ENCODE measurements at regions not wholly inside any gene's neighbourhood (a gene's known extent, or its start where the extent isn't known, plus 50 kb on each side); places are given as distances from the start of the nearest gene placed in this dataset.
"Not testable (repeated sequence)": the region's sequence is repeated elsewhere in the genome, so short reads cannot be mapped to it uniquely, and the experiment has no call there.

DNA sequence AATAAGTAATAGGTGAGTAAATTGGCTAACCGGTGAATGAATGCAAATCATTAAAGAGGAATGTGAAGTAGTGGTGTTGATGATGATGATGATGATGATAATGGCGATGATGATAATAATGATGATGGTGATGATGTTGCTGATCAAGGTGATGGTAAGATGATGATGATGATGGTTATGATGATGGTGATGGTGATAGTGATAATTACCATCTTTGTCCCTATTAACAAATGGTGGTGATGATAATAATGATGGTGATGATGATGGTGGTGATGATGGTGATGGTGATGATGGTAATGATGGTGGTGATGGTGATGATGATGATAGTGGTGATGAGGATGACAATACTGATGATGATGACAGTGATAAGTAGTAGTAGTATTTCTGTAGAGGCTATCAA lies 452.6 kb downstream of the ZNF536 start:
- DNase-seq (ENCODE audit: insufficient read length, low spot score) (no peak), FAIRE-seq (no peak)
- TF ChIP-seq POLR2A (IDR thresholded peaks at IDR 0.05; ENCODE audit: low read depth, low read length), result no peak

DNA sequence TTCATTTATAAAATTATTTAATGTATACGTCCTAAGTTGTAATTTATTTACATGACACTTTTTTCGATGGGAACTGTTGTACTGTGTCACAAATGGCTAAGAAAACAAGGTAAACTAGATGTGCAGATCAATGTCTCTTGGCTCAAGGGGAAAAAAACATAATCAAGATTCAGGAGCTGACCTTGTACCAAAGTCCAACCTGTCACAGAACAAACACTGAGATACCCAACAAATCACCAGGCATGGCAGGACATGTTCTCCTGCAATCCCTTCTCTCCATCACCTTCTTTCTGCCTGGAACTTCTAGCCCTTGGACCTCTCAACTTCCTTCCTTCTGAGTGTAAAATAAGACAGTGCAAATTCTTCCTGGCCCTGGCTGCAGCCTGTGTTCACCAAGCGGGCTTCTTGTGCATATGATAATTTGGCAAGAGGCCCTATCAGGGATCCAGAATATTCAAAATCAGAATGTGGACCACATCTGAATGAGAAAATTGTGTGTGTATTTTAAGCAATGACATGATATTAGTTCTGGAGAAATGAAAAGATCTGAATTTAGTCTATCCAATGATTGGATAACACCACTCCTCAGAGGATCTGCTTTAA lies 445.9 kb downstream of the ZNF536 start:
- FAIRE-seq, result no peak
- no peak for DNase-seq (ENCODE audit: insufficient read length, low spot score)
- no peak for TF ChIP-seq POLR2A (IDR thresholded peaks at IDR 0.05; ENCODE audit: low read depth, low read length)

- DNase-seq (ENCODE audit: insufficient read length, low spot score) (no peak), FAIRE-seq (no peak)
- no peak for TF ChIP-seq POLR2A (IDR thresholded peaks at IDR 0.05; ENCODE audit: low read depth, low read length)
Observed at GRCh38 chr19:30817197-30817596, 445.0 kb downstream of the ZNF536 start.

DNA sequence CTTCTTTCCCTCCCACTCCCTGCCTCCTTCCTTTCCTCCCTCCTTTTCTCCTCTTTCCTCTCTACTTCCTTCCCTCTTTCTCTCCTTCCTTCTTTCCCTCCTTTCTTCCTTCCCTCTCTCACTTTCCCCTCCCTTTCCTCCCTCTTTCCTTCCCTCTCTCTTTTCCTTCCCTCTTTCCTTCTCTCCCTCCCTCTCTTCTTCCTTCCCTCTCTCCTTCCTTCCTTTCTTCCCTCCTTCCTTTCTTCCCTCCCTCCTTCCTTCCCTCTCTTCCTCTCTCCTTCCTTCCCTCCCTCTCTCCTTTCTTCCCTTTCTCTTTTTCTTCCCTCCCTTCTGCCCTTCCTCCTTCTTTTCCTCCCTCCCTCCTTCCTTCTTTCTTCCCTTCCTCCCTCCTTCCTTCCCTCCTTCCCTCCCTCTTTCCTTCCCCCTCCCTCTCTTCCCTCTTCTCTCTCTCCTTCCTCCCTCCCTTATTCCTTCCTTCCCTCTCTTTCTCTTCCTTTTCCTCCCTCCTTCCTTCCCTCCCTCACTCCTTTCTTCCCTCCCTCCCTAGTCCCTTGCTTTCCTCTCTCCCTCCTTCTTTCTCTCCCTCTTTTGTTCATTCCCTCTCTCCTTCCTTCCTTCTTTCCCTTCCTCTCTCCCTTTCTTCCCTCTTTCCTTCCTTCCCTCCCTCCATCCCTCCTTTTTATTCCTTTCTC lies 443.9 kb downstream of the ZNF536 start:
- FAIRE-seq (no peak), DNase-seq (ENCODE audit: insufficient read length, low spot score) (no peak)
- TF ChIP-seq POLR2A (IDR thresholded peaks at IDR 0.05; ENCODE audit: low read depth, low read length), result no peak

GRCh38 chr19:30812099-30812678 lies 440.0 kb downstream of the ZNF536 start:
- DNase-seq (ENCODE audit: insufficient read length, low spot score) (no peak), FAIRE-seq (no peak)
- TF ChIP-seq POLR2A (IDR thresholded peaks at IDR 0.05; ENCODE audit: low read depth, low read length), result no peak

DNA sequence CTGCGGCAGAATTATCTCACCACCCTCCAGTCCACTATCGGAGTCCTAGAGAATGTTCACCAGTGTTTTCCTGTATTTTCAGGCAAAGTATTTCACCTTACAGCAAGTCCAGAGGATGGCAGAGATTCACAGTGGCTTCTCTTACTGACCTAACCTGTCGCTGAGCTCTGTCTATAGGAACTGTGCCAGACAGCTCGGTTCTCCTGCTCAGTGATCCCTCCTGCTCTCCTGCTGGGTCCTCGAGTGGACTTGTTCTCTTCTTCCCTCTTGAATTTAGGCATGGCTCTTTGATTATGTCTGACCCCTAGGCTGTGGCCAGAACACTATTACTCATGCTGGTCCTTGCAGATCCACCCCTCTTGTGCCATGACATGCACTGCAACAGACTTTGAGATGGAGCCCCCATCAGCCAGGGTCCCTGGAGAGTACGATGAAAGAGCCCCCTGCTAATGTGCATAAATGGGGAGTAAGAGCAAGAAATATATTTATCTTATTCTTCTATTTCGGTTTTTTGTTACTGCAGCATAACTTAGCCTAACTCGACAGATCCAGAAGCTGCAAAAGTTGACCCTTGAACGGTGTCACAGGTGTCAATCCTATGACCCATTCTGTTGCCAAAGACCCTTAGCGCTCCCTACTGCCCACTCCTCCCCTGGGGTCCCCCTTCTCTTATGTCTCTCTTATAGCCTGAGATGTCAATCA lies 439.4 kb downstream of the ZNF536 start:
- TF ChIP-seq POLR2A (IDR thresholded peaks at IDR 0.05; ENCODE audit: low read depth, low read length), result no peak
- FAIRE-seq (no peak), DNase-seq (ENCODE audit: insufficient read length, low spot score) (no peak)

DNA sequence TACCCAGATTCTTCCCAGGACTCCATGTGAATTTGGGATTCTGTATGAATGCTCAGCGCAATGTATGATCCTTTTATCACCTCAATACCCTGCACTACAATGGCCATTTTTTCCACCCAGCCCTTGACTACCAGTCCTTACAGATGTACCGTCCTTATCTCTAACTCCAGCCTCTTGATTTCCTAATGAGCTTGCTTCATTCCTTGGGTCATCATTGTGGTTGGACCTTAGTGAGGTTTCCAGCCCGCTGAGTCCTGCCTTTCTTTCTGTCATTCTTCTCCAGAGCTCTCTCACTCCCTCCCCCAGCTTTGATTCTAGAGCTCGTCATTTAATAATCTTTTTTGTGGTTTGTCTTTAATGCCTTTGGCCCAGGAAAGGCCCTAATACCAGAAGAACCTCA lies 438.5 kb downstream of the ZNF536 start:
- no peak for FAIRE-seq
- TF ChIP-seq POLR2A (IDR thresholded peaks at IDR 0.05; ENCODE audit: low read depth, low read length), result no peak
- no peak for DNase-seq (ENCODE audit: insufficient read length, low spot score)

DNA sequence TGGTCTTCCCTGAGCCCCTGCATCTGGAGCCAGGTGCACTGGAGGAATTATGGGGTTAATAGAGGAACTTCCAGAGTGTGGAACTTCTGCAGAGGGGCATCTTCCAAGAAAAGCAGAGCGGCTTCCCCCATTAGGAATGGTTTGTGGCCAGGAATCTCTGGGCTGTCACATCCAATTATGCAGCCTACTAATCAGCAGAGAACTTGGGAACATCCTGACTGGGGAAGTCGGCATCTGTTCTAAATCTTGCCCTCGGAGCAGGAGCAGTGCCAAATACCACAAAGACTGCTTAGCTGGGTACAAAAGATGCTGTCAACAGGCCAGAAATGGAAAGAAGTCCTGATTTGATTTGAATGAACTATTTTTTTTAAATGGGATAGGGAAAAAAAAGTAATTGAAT lies 435.1 kb downstream of the ZNF536 start:
- no peak for DNase-seq (ENCODE audit: insufficient read length, low spot score)
- no peak for FAIRE-seq
- TF ChIP-seq POLR2A (IDR thresholded peaks at IDR 0.05; ENCODE audit: low read depth, low read length), result no peak

- no peak for FAIRE-seq
Observed at GRCh38 chr19:30806311-30806710, 434.1 kb downstream of the ZNF536 start.

DNA sequence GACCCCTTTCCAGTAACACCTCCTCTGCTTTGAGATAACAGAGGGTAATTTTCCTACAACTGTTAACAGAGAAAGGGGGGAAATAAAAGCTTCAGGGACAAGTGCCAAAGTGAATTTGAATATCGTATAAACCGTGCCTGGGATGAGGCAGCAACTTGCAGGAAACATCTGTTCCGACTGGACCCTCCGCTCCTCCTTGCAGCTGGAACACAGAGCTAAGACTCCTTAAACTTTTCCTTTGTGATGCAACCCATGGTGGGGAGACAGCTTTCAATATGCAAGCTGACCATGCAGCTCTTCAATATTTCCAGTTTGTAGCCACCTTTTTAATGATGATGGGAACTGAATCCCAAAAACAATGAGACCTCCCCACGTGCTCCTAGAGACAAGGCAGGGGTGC lies 432.6 kb downstream of the ZNF536 start:
- TF ChIP-seq POLR2A (IDR thresholded peaks at IDR 0.05; ENCODE audit: low read depth, low read length), result no peak
- FAIRE-seq, result no peak
- DNase-seq (ENCODE audit: insufficient read length, low spot score), result no peak

More at GRCh38 chr19:30806311-30806710, 434.1 kb downstream of the ZNF536 start:
- no peak for DNase-seq (ENCODE audit: insufficient read length, low spot score)
- no peak for TF ChIP-seq POLR2A (IDR thresholded peaks at IDR 0.05; ENCODE audit: low read depth, low read length)

DNA sequence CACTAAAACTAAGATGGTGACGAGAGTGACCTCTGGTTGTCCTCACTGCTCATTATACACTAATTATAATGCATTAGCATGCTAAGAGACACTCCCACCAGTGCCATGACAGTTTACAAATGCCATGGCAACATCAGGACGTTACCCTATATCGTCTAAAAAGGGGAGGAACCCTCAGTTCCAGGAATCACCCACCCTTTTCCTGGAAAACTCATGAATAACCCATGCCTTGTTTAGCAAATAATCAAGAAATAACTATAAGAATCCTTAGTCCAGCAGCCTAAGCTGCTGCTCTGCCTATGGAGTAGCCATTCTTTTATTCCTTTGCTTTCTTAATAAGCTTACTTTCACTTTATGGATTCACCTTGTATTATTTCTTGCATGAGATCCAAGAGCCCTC lies 432.1 kb downstream of the ZNF536 start:
- FAIRE-seq; DNase-seq (ENCODE audit: insufficient read length, low spot score): not testable (repeated sequence)

- FAIRE-seq (no peak), DNase-seq (ENCODE audit: insufficient read length, low spot score) (no peak)
- no peak for TF ChIP-seq POLR2A (IDR thresholded peaks at IDR 0.05; ENCODE audit: low read depth, low read length)
Observed at GRCh38 chr19:30802424-30803013, 430.3 kb downstream of the ZNF536 start.

DNA sequence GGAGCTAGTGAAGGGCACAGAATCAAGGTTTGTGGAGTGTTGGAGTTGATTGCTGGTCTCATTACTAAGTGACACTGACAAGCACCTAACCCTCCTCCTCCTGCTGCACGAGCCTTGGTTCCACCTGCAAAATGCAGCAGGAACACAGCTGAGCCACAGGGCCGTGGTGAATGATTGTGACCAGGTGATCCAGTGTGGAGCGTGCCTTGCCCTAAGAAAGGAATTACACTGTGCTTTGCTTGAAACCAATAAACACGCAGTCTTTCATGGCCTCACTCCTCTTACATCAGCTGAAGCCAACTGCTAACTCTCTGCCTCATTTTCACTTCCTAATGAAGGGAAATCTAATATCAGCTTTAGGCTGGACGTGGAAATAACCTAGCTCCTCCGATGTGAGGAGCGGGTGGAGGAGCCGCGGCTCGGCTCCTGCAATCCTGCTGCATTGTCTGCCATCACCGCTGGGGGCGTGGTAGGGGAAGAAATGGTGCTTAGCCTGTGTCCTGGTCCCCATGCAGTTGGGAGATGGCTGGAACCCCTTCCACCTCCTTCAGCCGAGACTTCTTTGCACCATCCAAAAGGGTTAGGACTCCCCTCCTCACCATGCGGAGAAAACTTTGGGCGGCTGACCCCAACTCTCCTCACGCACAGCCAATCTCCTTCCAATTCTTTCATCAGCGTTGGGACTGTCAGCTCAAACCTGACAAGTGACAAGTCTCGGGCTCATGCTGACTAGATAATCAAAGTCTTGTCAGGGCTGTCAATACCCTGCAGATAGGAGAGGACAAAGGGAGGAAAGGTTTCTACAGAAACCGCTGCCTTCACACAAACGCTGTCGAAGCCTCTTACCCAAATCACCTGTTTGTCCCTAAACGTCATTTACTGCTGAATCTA lies 427.9 kb downstream of the ZNF536 start:
- peak; percentile 35 for DNase-seq (ENCODE audit: insufficient read length, low spot score)
- TF ChIP-seq POLR2A (IDR thresholded peaks at IDR 0.05; ENCODE audit: low read depth, low read length), result no peak
- no peak for FAIRE-seq

Data from H54 (cell line).